Stimulated activated CD8-positive, alpha-beta memory T cell treated with anti-CD3 and anti-CD28 coated beads, Interleukin-12 subunit alpha, Interleukin-12 subunit beta, amount 100 ng/mL, for 1 hour (primary cell): ENCODE measurements at regions not wholly inside any gene's neighbourhood (a gene's known extent, or its start where the extent isn't known, plus 50 kb on each side); places are given as distances from the start of the nearest gene placed in this dataset.

Source experiments
- DNase-seq: peaks from one replicate; pipeline ENCODE4 v3.0.0-alpha.2; 2020; ENCODE audit warnings: low read depth

- no peak for DNase-seq
These were observed 203.1 kb upstream of the SOX9 start for GRCh38 chr17:71917715-71918114.

- DNase-seq, result no peak
These were observed 201.6 kb upstream of the SOX9 start for GRCh38 chr17:71919186-71919585.

- no peak for DNase-seq
These were observed 200.9 kb upstream of the SOX9 start for GRCh38 chr17:71919896-71920295.

GRCh38 chr17:71921796-71922195 lies 199.0 kb upstream of the SOX9 start:
- no peak for DNase-seq

GRCh38 chr17:71922439-71922838 lies 198.4 kb upstream of the SOX9 start:
- DNase-seq, result no peak

- DNase-seq, result no peak
These were observed 193.9 kb upstream of the SOX9 start for GRCh38 chr17:71926746-71927398.

- no peak for DNase-seq
These were observed 187.5 kb upstream of the SOX9 start for GRCh38 chr17:71933306-71933705.

GRCh38 chr17:71934520-71934919 lies 186.3 kb upstream of the SOX9 start:
- DNase-seq, result no peak

GRCh38 chr17:71935341-71935740 lies 185.5 kb upstream of the SOX9 start:
- no peak for DNase-seq

GRCh38 chr17:71936977-71937376 lies 183.8 kb upstream of the SOX9 start:
- DNase-seq, result no peak

GRCh38 chr17:71937914-71938313 lies 182.9 kb upstream of the SOX9 start:
- DNase-seq, result no peak

GRCh38 chr17:71938340-71939010 lies 182.3 kb upstream of the SOX9 start:
- DNase-seq, result no peak

GRCh38 chr17:71941920-71942319 lies 178.9 kb upstream of the SOX9 start:
- DNase-seq, result no peak

- no peak for DNase-seq
These were observed 178.2 kb upstream of the SOX9 start for GRCh38 chr17:71942626-71943025.

GRCh38 chr17:71948703-71949422 lies 172.0 kb upstream of the SOX9 start:
- DNase-seq, result no peak

GRCh38 chr17:71959154-71959553 lies 161.7 kb upstream of the SOX9 start:
- DNase-seq, result no peak

GRCh38 chr17:71963351-71963750 lies 157.5 kb upstream of the SOX9 start:
- DNase-seq, result no peak

- no peak for DNase-seq
These were observed 157.0 kb upstream of the SOX9 start for GRCh38 chr17:71963791-71964190.

- no peak for DNase-seq
These were observed 156.3 kb upstream of the SOX9 start for GRCh38 chr17:71964559-71964958.

- no peak for DNase-seq
These were observed 154.8 kb upstream of the SOX9 start for GRCh38 chr17:71966055-71966454.

GRCh38 chr17:71966459-71967313 lies 154.1 kb upstream of the SOX9 start:
- DNase-seq, result no peak

- DNase-seq, result no peak
These were observed 151.3 kb upstream of the SOX9 start for GRCh38 chr17:71969500-71969899.
